ENCODE measurements at regions not wholly inside any gene's neighbourhood (a gene's known extent, or its start where the extent isn't known, plus 50 kb on each side); places are given as distances from the start of the nearest gene placed in this dataset.

DNA sequence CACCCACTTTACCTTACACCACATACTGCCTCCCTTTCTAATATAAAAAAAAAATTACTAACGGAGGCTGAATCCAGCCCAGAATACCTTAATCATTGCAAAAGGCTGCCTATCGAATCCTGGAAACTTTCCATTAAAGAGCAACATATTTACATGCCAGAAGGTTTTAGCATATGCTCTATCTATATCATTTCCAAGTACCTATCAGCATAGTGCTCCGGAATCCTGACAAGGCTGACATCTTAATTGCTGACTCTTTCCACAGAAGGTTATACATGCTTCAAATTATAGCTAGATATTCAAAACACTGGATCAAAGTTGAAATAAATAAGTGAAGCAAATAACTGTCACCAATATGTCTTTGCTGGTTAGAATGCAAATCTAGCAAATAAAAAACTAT lies 170.9 kb upstream of the CDK1 start:
- H3K36me3 ChIP-seq (ENCODE audit: insufficient read depth, low read length): no peaks in the 10 kb centered on the region
- H3K9me3 Mint-ChIP-seq: no peaks in the 10 kb centered on the region
- ChIA-PET POLR2A (no interaction called here), CTCF (no interaction called here)
- ATAC-seq (ENCODE audit: poor library complexity): no peak
- no peaks in the 10 kb centered on the region for H3K27me3 Mint-ChIP-seq
- intact Hi-C loops (cut with DNase I, micrococcal nuclease): no loop called here
- peaks cover 14% of the 10 kb centered on the region for H3K4me1 Mint-ChIP-seq (ENCODE audit: low read depth)
- TF ChIP-seq, protein P1, sequence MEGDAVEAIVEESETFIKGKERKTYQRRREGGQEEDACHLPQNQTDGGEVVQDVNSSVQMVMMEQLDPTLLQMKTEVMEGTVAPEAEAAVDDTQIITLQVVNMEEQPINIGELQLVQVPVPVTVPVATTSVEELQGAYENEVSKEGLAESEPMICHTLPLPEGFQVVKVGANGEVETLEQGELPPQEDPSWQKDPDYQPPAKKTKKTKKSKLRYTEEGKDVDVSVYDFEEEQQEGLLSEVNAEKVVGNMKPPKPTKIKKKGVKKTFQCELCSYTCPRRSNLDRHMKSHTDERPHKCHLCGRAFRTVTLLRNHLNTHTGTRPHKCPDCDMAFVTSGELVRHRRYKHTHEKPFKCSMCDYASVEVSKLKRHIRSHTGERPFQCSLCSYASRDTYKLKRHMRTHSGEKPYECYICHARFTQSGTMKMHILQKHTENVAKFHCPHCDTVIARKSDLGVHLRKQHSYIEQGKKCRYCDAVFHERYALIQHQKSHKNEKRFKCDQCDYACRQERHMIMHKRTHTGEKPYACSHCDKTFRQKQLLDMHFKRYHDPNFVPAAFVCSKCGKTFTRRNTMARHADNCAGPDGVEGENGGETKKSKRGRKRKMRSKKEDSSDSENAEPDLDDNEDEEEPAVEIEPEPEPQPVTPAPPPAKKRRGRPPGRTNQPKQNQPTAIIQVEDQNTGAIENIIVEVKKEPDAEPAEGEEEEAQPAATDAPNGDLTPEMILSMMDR (IDR thresholded peaks at IDR 0.05): no peak
- H3K4me3 ChIP-seq (ENCODE audit: low read length): no peak overlapping the region
- H3K27ac Mint-ChIP-seq: no peak overlapping the region
- no peaks in the 10 kb centered on the region for H3K9me3 ChIP-seq (ENCODE audit: control insufficient read depth in 1 of 2, insufficient read depth in 1 of 2, low read length in 2 of 2)
- no peak overlapping the region for H3K27ac ChIP-seq (ENCODE audit: low read depth in 1 of 2, low read length in 2 of 2)
- no peaks in the 10 kb centered on the region for H3K4me1 ChIP-seq (ENCODE audit: insufficient read depth, low read length)
- H3K27me3 ChIP-seq (ENCODE audit: control insufficient read depth in 1 of 2, insufficient read depth in 2 of 2, low read length in 2 of 2): no peaks in the 10 kb centered on the region
- H3K4me3 Mint-ChIP-seq: no peak overlapping the region
- H3K36me3 Mint-ChIP-seq (ENCODE audit: low read depth): peaks cover 32% of the 10 kb centered on the region
- no peak for DNase-seq

GRCh38 chr10:60606343-60607080 lies 171.8 kb upstream of the CDK1 start:
- CTCF ChIA-PET: interaction anchor here (0.7 kb wide), 1 partner anchor 394 kb away, joined by 3 read pairs; no protein-coding TSS in a partner anchor
- no peak overlapping the region for H3K27ac Mint-ChIP-seq

GRCh38 chr10:60605476-60605875 lies 172.8 kb upstream of the CDK1 start:
- Histone ChIP-seq H3K4me1 (ENCODE audit: insufficient read depth, low read length) (no peaks in the 10 kb centered on the region), H3K9me3 (ENCODE audit: control insufficient read depth in 1 of 2, insufficient read depth in 1 of 2, low read length in 2 of 2) (no peaks in the 10 kb centered on the region), H3K4me3 (ENCODE audit: low read length) (no peak overlapping the region), H3K27me3 (ENCODE audit: control insufficient read depth in 1 of 2, insufficient read depth in 2 of 2, low read length in 2 of 2) (no peaks in the 10 kb centered on the region), H3K27ac (ENCODE audit: low read depth in 1 of 2, low read length in 2 of 2) (no peak overlapping the region), H3K36me3 (ENCODE audit: insufficient read depth, low read length) (no peaks in the 10 kb centered on the region)
- intact Hi-C loops (cut with DNase I, micrococcal nuclease): no loop called here
- Mint-ChIP-seq H3K4me1 (ENCODE audit: low read depth) (peaks cover 14% of the 10 kb centered on the region), H3K4me3 (no peak overlapping the region), H3K9me3 (no peaks in the 10 kb centered on the region), H3K36me3 (ENCODE audit: low read depth) (peaks cover 16% of the 10 kb centered on the region), H3K27ac (no peak overlapping the region), H3K27me3 (no peaks in the 10 kb centered on the region)
- ChIA-PET POLR2A (interaction anchor here (1.4 kb wide), 1 partner anchor 8 kb away, joined by 3 read pairs; no protein-coding TSS in a partner anchor), CTCF (no interaction called here)
- ATAC-seq (ENCODE audit: poor library complexity) (no peak), DNase-seq (no peak)
- TF ChIP-seq, protein P1 (IDR thresholded peaks at IDR 0.05): no peak

More at GRCh38 chr10:60606343-60607080, 171.8 kb upstream of the CDK1 start:
- POLR2A ChIA-PET: no interaction called here
- intact Hi-C loops (cut with DNase I, micrococcal nuclease): no loop called here
- Mint-ChIP-seq H3K27me3 (no peaks in the 10 kb centered on the region), H3K9me3 (no peaks in the 10 kb centered on the region), H3K4me1 (ENCODE audit: low read depth) (peaks cover 14% of the 10 kb centered on the region), H3K4me3 (no peak overlapping the region), H3K36me3 (ENCODE audit: low read depth) (peaks cover 26% of the 10 kb centered on the region)
- DNase-seq (peak in 2 of 14 experiments; percentile 10 to 27), ATAC-seq (ENCODE audit: poor library complexity) (no peak)
- TF ChIP-seq, protein P1 (IDR thresholded peaks at IDR 0.05): no peak
- H3K36me3 ChIP-seq (ENCODE audit: insufficient read depth, low read length): no peaks in the 10 kb centered on the region
- no peaks in the 10 kb centered on the region for H3K9me3 ChIP-seq (ENCODE audit: control insufficient read depth in 1 of 2, insufficient read depth in 1 of 2, low read length in 2 of 2)
- no peak overlapping the region for H3K27ac ChIP-seq (ENCODE audit: low read depth in 1 of 2, low read length in 2 of 2)
- H3K4me3 ChIP-seq (ENCODE audit: low read length): no peak overlapping the region
- no peaks in the 10 kb centered on the region for H3K27me3 ChIP-seq (ENCODE audit: control insufficient read depth in 1 of 2, insufficient read depth in 2 of 2, low read length in 2 of 2)
- H3K4me1 ChIP-seq (ENCODE audit: insufficient read depth, low read length): no peaks in the 10 kb centered on the region
